ENCODE measurements at regions not wholly inside any gene's neighbourhood (a gene's known extent, or its start where the extent isn't known, plus 50 kb on each side); places are given as distances from the start of the nearest gene placed in this dataset.

- TF ChIP-seq CTCF (IDR thresholded peaks at IDR 0.05) = no peak
- no peak for TF ChIP-seq ZFX (IDR thresholded peaks at IDR 0.05; ENCODE audit: borderline replicate concordance)
Measured at GRCh38 chr14:40936861-40937260, 669.8 kb upstream of the LRFN5 start.

Measured in 22Rv1 (cell line).